ENCODE measurements at regions not wholly inside any gene's neighbourhood (a gene's known extent, or its start where the extent isn't known, plus 50 kb on each side); places are given as distances from the start of the nearest gene placed in this dataset.

GRCh38 chr4:124591637-124592036 is 120.9 kb downstream of the ANKRD50 start:
- no peak for TF ChIP-seq CTCF (IDR thresholded peaks at IDR 0.05; ENCODE audit: control extremely low read depth, extremely low read depth, low read depth, missing control alignments)
- ChIA-PET CTCF (interaction anchor here (1.0 kb wide), 1 partner anchor 13 kb away, joined by 3 read pairs; no protein-coding TSS in a partner anchor), POLR2A (no interaction called here)
- DNase-seq (ENCODE audit: extremely low spot score), result no peak

- POLR2A ChIA-PET, result no interaction called here
- CTCF ChIA-PET, result no interaction called here
- DNase-seq (ENCODE audit: extremely low spot score), result no peak
- TF ChIP-seq CTCF (IDR thresholded peaks at IDR 0.05; ENCODE audit: control extremely low read depth, extremely low read depth, low read depth, missing control alignments), result no peak
Measured at GRCh38 chr4:124593494-124593893, 119.0 kb downstream of the ANKRD50 start.

- TF ChIP-seq CTCF (IDR thresholded peaks at IDR 0.05; ENCODE audit: control extremely low read depth, extremely low read depth, low read depth, missing control alignments), result no peak
- CTCF ChIA-PET, result no interaction called here
- DNase-seq (ENCODE audit: extremely low spot score), result no peak
- POLR2A ChIA-PET, result no interaction called here
Measured at GRCh38 chr4:124594945-124595344, 117.6 kb downstream of the ANKRD50 start.

- DNase-seq (ENCODE audit: extremely low spot score), result no peak
- POLR2A ChIA-PET, result no interaction called here
- CTCF ChIA-PET, result interaction anchor here (1.2 kb wide), 1 partner anchor 9 kb away, joined by 4 read pairs; no protein-coding TSS in a partner anchor
- no peak for TF ChIP-seq CTCF (IDR thresholded peaks at IDR 0.05; ENCODE audit: control extremely low read depth, extremely low read depth, low read depth, missing control alignments)
Measured at GRCh38 chr4:124596816-124597215, 115.7 kb downstream of the ANKRD50 start.

GRCh38 chr4:124610211-124610610 is 102.3 kb downstream of the ANKRD50 start:
- CTCF ChIA-PET, result no interaction called here
- POLR2A ChIA-PET, result no interaction called here
- no peak for DNase-seq (ENCODE audit: extremely low spot score)
- no peak for TF ChIP-seq CTCF (IDR thresholded peaks at IDR 0.05; ENCODE audit: control extremely low read depth, extremely low read depth, low read depth, missing control alignments)
